RWPE2 (cell line): ENCODE measurements at regions not wholly inside any gene's neighbourhood (a gene's known extent, or its start where the extent isn't known, plus 50 kb on each side); places are given as distances from the start of the nearest gene placed in this dataset.
"Not testable (repeated sequence)": the region's sequence is repeated elsewhere in the genome, so short reads cannot be mapped to it uniquely, and the experiment has no call there.

Experiments used
- ATAC-seq: fragments of 200-7000 bp; cut with Tn5 transposase; 3 replicates; pipeline ENCODE4 v1.9.1; 2021; ENCODE audit warnings: low read depth
- DNase-seq: peaks from one replicate; pipeline ENCODE4 v3.0.0-alpha.2; 2020; ENCODE audit warnings: low spot score
- H3K27ac ChIP-seq: fragments of 450-650 bp; 2 replicates; pipeline ENCODE4 v1.5.1; 2017; ENCODE audit warnings: mild to moderate bottlenecking; ENCODE audit not compliant: poor library complexity, severe bottlenecking
- H3K27me3 ChIP-seq: fragments of 250-450 bp; sonication (Bioruptor Pico); 2 replicates; pipeline ENCODE4 v1.5.1; 2021; ENCODE audit warnings: mild to moderate bottlenecking, moderate library complexity; ENCODE audit not compliant: insufficient read depth, poor library complexity, severe bottlenecking
- H3K36me3 ChIP-seq: fragments of 250-450 bp; sonication (Bioruptor Pico); 2 replicates; pipeline ENCODE4 v1.5.1; 2020; ENCODE audit warnings: low read depth, mild to moderate bottlenecking, moderate library complexity
- H3K4me1 ChIP-seq: fragments of 250-450 bp; sonication (Bioruptor Pico); 2 replicates; pipeline ENCODE4 v1.5.1; 2021; ENCODE audit warnings: mild to moderate bottlenecking, moderate library complexity; ENCODE audit not compliant: insufficient read depth, poor library complexity, severe bottlenecking
- H3K4me3 ChIP-seq: fragments of 250-450 bp; sonication (Bioruptor Pico); 2 replicates; pipeline ENCODE4 v1.5.1; 2021; ENCODE audit warnings: mild to moderate bottlenecking, moderate library complexity; ENCODE audit not compliant: severe bottlenecking
- H3K9me3 ChIP-seq: fragments of 250-450 bp; sonication (Bioruptor Pico); 2 replicates; pipeline ENCODE4 v1.5.1; 2021; ENCODE audit warnings: mild to moderate bottlenecking, moderate library complexity; ENCODE audit not compliant: severe bottlenecking
- TF ChIP-seq, protein P1 (sequence below): fragments of 450-650 bp; IDR thresholded peaks from one replicate; pipeline ENCODE4 v1.5.1; 2017; ENCODE audit warnings: mild to moderate bottlenecking, moderate library complexity; ENCODE audit not compliant: poor library complexity, severe bottlenecking

- H3K27ac ChIP-seq: no peak overlapping the region
- H3K27me3 ChIP-seq: no peaks in the 10 kb centered on the region
- DNase-seq (no peak), ATAC-seq (no peak)
- H3K4me3 ChIP-seq: no peak overlapping the region
- no peaks in the 10 kb centered on the region for H3K36me3 ChIP-seq
- TF ChIP-seq, protein P1, sequence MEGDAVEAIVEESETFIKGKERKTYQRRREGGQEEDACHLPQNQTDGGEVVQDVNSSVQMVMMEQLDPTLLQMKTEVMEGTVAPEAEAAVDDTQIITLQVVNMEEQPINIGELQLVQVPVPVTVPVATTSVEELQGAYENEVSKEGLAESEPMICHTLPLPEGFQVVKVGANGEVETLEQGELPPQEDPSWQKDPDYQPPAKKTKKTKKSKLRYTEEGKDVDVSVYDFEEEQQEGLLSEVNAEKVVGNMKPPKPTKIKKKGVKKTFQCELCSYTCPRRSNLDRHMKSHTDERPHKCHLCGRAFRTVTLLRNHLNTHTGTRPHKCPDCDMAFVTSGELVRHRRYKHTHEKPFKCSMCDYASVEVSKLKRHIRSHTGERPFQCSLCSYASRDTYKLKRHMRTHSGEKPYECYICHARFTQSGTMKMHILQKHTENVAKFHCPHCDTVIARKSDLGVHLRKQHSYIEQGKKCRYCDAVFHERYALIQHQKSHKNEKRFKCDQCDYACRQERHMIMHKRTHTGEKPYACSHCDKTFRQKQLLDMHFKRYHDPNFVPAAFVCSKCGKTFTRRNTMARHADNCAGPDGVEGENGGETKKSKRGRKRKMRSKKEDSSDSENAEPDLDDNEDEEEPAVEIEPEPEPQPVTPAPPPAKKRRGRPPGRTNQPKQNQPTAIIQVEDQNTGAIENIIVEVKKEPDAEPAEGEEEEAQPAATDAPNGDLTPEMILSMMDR: no peak
- H3K4me1 ChIP-seq: no peaks in the 10 kb centered on the region
- H3K9me3 ChIP-seq: no peaks in the 10 kb centered on the region
These were observed 78.4 kb upstream of the FANCL start for GRCh38 chr2:58319481-58319880.

DNA sequence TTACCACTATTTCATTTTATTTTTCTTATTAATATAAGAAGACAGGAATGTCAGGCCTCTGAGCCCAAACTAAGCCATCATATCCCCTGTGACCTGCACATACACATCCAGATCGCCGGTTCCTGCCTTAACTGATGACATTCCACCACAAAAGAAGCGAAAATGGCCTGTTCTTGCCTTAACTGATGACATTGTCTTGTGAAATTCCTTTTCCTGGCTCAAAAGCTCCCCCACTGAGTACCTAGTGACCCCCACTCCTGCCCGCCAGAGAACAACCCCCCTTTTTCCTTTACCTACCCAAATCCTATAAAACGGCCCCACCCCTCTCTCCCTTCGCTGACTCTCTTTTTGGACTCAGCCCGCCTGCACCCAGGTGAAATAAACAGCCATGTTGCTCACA is 77.8 kb upstream of the FANCL start:
- ATAC-seq, H3K4me3 ChIP-seq, H3K36me3 ChIP-seq, H3K27ac ChIP-seq, DNase-seq, H3K27me3 ChIP-seq, H3K9me3 ChIP-seq, H3K4me1 ChIP-seq: not testable (repeated sequence)

- Histone ChIP-seq H3K36me3 (no peaks in the 10 kb centered on the region), H3K27ac (no peak overlapping the region), H3K4me1 (no peaks in the 10 kb centered on the region), H3K27me3 (no peaks in the 10 kb centered on the region), H3K9me3 (no peaks in the 10 kb centered on the region), H3K4me3 (no peak overlapping the region)
- no peak for DNase-seq
- TF ChIP-seq, protein P1: no peak
- ATAC-seq: no peak
These were observed 72.8 kb upstream of the FANCL start for GRCh38 chr2:58313926-58314325.

DNA sequence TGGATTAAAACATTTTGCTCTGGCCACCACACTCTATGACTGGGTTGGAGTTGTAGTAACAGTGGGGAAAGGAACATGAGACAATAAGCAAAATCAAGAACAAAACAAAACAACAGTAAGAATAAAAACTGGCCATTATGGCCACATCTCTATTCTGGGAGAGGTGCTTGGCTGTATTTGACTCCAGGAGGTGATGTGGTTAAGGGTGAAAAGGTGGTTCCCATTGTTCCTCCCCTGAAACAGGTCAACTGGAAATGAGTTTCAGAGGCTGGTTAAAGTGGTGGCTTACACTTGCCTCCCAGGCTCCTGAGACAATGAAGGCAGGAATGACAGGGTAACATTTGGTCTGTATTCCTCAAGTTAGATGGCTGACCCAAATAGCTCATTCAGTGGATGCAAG is 67.3 kb upstream of the FANCL start:
- TF ChIP-seq, protein P1: no peak
- Histone ChIP-seq H3K9me3 (no peaks in the 10 kb centered on the region), H3K27me3 (no peaks in the 10 kb centered on the region), H3K4me3 (no peak overlapping the region), H3K4me1 (no peaks in the 10 kb centered on the region), H3K36me3 (no peaks in the 10 kb centered on the region), H3K27ac (no peak overlapping the region)
- DNase-seq (no peak), ATAC-seq (no peak)

DNA sequence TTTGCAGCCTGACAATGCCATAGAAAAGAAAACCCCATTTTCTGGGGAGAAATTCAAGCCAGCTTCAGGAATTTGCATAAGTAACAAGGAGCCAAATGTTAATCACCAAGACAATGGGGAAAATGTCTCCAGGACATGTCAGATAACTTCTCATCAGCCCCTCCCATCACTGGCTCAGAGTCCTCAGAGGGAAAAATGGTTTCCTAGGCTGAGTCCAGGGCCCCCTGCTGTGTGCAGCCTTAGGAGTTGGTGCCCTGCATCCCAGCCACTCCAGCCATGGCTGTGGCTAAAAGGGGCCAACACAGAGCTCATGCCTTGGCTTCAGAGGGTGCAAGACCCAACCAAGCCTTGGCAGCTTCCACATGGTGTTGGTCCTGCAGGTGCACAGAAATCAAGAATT is 63.7 kb upstream of the FANCL start:
- ATAC-seq (no peak), DNase-seq (no peak)
- H3K36me3 ChIP-seq: no peaks in the 10 kb centered on the region
- H3K27ac ChIP-seq: no peak overlapping the region
- no peak overlapping the region for H3K4me3 ChIP-seq
- H3K9me3 ChIP-seq: no peaks in the 10 kb centered on the region
- no peaks in the 10 kb centered on the region for H3K27me3 ChIP-seq
- TF ChIP-seq, protein P1: no peak
- no peaks in the 10 kb centered on the region for H3K4me1 ChIP-seq
